ENCODE measurements at regions not wholly inside any gene's neighbourhood (a gene's known extent, or its start where the extent isn't known, plus 50 kb on each side); places are given as distances from the start of the nearest gene placed in this dataset.

DNA sequence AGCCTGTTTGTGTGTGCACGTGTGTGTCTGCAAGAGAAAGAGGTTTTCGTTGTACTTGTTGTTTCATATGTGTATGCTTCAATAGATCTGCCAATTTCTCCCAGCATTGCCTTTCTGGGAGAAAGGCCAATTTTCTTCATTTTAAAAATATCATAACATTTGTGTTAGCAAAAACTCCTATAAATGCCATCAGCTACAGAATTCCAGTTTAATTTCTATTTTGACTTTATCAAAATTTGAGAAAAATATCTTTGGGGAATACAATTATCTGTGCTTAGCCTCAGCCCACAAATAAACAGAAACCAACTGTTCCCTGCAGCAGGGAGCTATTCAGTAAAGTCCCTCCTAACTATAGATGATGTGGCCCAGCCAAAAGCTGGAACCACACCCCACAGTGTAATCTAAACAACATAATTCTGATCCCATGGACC, 68.3 kb upstream of the MGMT start:
- DNase-seq (ENCODE audit: low spot score in 2 of 2) (no peak), ATAC-seq (no peak)
- Mint-ChIP-seq H3K9me3 (no peaks in the 10 kb centered on the region), H3K36me3 (no peaks in the 10 kb centered on the region), H3K27ac (no peak overlapping the region)

- no peaks in the 10 kb centered on the region for H3K9me3 Mint-ChIP-seq
- H3K27ac Mint-ChIP-seq: peak overlapping the region in 1 of 2 donors; percentile 16
- DNase-seq (ENCODE audit: low spot score in 2 of 2) (no peak), ATAC-seq (no peak)
- no peaks in the 10 kb centered on the region for H3K36me3 Mint-ChIP-seq
Observed at GRCh38 chr10:129400426-129400825, 66.6 kb upstream of the MGMT start.

- no peak for ATAC-seq
- Mint-ChIP-seq H3K9me3 (no peaks in the 10 kb centered on the region), H3K27ac (peak overlapping the region in 1 of 2 donors; percentile 3), H3K36me3 (no peaks in the 10 kb centered on the region)
- DNase-seq (ENCODE audit: low spot score in 2 of 2): no peak
Observed at GRCh38 chr10:129402459-129402858, 64.6 kb upstream of the MGMT start.

- H3K36me3 Mint-ChIP-seq: no peaks in the 10 kb centered on the region
- no peaks in the 10 kb centered on the region for H3K9me3 Mint-ChIP-seq
- H3K27ac Mint-ChIP-seq: no peak overlapping the region
- ATAC-seq (no peak), DNase-seq (ENCODE audit: low spot score in 2 of 2) (no peak)
Observed at GRCh38 chr10:129404091-129404490, 63.0 kb upstream of the MGMT start.

DNA sequence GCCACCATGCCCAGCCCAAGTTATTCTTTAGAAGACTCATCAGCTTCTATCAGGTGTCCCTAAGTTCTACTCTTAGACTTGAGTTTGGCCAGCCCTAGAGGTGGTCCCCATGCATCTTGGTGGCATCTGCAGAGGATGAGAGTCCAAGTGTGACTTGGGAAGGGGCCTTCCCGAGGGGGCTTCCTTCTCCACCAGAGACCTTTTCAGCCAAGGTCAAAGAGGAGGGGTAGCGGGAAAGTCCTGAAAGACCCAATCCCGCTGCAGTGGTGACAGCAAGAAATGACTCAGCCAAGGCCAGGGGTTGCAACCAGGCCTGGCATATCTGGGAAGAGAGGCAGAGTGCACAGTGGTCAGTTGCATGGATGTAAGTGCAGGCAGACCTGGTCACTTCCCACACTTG, 61.7 kb upstream of the MGMT start:
- H3K27ac Mint-ChIP-seq: no peak overlapping the region
- H3K36me3 Mint-ChIP-seq: no peaks in the 10 kb centered on the region
- ATAC-seq (no peak), DNase-seq (ENCODE audit: low spot score in 2 of 2) (no peak)
- H3K9me3 Mint-ChIP-seq: no peaks in the 10 kb centered on the region

DNA sequence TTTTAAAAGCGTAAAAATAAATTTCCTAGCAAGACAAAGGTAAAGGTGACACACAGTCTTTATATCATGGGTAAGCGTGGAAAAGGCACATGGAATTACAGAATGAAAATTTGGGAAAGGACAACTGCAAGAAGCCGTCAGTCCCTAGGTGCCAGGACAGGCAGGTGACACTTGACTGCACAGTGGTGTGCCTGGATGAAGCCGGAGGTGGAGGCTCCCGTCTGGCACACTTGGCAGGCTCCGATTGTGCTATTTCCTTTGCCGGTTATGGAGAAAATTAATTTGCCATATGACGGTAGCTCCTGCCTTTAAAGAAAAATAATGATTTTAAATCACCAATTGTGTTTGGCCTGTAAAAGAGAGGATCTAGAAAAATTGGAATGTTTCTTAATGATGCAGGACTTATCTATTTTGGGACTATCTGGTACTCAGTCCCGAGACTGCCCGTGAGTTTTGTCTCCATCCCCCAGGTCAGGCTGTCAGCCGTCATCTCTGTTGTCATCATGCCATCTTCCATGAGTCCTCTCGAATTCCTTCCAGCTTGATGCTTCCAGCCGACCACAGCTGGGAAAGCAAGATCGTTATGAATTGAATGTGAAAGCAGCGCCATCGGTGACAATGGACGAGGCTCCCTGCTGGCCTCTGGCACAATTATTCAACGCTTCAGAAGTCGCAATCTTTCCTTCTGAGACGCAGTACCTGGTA, 56.2 kb upstream of the MGMT start:
- ATAC-seq (no peak), DNase-seq (ENCODE audit: low spot score in 2 of 2) (no peak)
- Mint-ChIP-seq H3K36me3 (no peaks in the 10 kb centered on the region), H3K9me3 (no peaks in the 10 kb centered on the region), H3K27ac (no peak overlapping the region)

DNA sequence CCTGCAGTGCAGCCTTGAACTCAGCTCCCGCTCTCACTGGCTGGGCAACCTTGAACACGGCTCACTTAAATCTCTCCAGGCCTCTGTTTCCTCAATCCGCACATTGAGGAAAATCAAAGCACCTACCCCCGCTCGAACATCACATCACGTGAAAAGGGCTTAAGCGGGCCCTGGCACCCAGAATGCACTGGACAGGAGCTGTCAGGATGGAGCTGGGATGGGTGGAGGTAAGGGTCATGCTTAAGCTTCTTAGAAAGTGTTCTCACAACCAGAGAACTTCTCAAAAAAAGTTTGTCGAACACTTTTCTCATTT, 55.7 kb upstream of the MGMT start:
- no peak for ATAC-seq
- no peaks in the 10 kb centered on the region for H3K36me3 Mint-ChIP-seq
- DNase-seq (ENCODE audit: low spot score in 2 of 2): no peak
- no peak overlapping the region for H3K27ac Mint-ChIP-seq
- H3K9me3 Mint-ChIP-seq: no peaks in the 10 kb centered on the region

DNA sequence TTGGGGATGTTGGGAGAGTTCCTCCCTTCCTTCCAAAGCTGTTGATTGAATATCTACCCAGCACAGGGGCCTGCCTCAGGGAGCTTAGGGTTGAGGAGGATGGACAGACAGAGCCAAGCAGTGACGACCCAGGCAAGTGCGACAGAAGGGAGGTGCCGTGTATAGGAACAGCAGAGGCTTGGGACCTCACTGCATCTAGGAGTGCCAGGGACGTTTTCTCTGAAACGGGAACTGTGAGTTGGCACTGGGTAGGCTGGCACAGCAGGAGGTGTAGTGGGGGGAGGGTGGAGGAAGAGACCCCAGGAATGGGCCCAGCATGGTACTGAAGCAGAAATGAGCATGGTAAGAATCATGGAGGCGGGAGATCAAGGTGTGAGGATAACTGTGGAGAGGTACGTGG, 55.3 kb upstream of the MGMT start:
- H3K9me3 Mint-ChIP-seq: no peaks in the 10 kb centered on the region
- ATAC-seq (no peak), DNase-seq (ENCODE audit: low spot score in 2 of 2) (no peak)
- H3K27ac Mint-ChIP-seq: no peak overlapping the region
- H3K36me3 Mint-ChIP-seq: no peaks in the 10 kb centered on the region

DNA sequence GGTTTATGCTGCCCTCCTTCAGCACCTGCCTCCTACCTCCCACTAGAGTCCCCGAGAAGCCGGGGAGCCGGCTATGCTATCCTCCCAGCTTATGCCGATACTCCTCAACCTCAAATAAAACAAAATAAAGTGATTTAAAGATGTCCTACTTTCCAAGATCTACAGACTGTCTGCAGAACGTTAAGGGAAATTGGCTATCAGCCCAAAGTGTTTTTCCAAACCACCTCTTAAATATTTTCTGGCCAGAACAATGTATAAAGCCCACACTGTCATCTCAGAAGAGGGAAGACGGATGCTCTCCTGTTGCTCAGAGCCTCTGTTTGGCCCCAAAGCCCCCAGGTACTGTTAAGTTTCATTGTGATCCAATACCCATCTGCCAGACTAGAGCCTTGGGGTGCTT, 54.0 kb upstream of the MGMT start:
- Mint-ChIP-seq H3K36me3 (no peaks in the 10 kb centered on the region), H3K27ac (no peak overlapping the region), H3K9me3 (no peaks in the 10 kb centered on the region)
- DNase-seq (ENCODE audit: low spot score in 2 of 2) (no peak), ATAC-seq (no peak)

DNA sequence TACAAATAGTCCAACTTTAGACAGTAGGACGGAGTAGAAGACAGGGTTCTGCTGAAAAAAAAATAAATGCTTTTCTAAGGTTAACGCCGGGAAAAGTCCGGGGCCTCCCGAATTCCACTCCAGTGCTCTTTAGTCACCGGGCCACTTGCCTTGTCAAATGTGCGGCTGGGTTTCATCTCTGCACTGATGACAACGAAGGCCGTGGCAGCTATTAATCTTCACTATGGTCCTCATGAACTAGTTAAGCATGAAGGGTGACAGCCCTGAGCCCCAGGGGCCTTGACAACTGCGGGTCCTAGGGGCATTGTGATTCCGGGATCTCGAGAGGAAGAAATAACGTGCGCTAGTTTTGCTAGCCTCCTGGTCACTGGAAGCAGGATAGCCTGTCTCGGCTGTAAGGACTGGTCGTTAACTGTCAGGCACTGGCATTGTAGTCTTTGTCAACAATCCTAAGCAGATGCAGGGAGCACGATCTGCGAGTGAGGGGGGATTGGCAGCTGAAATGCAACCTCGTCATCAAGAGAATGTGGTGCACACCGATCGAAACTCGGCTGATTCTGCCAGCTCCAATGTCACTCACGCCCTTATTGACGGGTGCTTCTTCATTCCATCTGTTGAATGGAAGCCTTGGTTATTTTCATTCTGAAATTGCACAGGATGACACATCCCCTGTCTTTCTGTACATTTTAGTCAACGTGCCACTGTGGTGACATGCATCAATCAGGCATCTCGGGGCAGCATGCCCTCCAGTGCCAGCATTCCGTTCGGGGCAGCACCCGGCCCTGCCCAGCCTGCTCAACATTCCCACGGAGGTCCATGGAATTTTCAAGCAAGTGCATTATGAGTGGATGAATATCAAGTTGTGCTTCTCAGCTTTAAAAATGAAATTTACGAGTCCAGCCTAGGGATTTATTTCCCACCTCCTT, 51.6 kb upstream of the MGMT start:
- ATAC-seq: no peak
- no peak overlapping the region for H3K27ac Mint-ChIP-seq
- no peak for DNase-seq (ENCODE audit: low spot score in 2 of 2)
- no peaks in the 10 kb centered on the region for H3K36me3 Mint-ChIP-seq
- no peaks in the 10 kb centered on the region for H3K9me3 Mint-ChIP-seq

GRCh38 chr10:129416155-129416554, 50.9 kb upstream of the MGMT start:
- ATAC-seq: no peak

GRCh38 chr10:129416956-129417765, 49.9 kb upstream of the MGMT start:
- no peaks in the 10 kb centered on the region for H3K9me3 Mint-ChIP-seq

More at GRCh38 chr10:129416155-129416554, 50.9 kb upstream of the MGMT start:
- no peak overlapping the region for H3K27ac Mint-ChIP-seq
- no peak for DNase-seq (ENCODE audit: low spot score in 2 of 2)
- no peaks in the 10 kb centered on the region for H3K9me3 Mint-ChIP-seq
- no peaks in the 10 kb centered on the region for H3K36me3 Mint-ChIP-seq

More at GRCh38 chr10:129416956-129417765, 49.9 kb upstream of the MGMT start:
- no peak for ATAC-seq
- Mint-ChIP-seq H3K27ac (no peak overlapping the region), H3K36me3 (no peaks in the 10 kb centered on the region)
- DNase-seq (ENCODE audit: low spot score in 2 of 2): no peak

Measured in activated naive CD4-positive, alpha-beta T cell treated with anti-CD3 and anti-CD28 coated beads, Interleukin-2, amount 50 U/mL, for 72 hours (primary cell).